HG02885 (cell line): ENCODE measurements at regions not wholly inside any gene's neighbourhood (a gene's known extent, or its start where the extent isn't known, plus 50 kb on each side); places are given as distances from the start of the nearest gene placed in this dataset.

Source experiments
- ATAC-seq: cut with Tn5 transposase; IDR thresholded peaks from one replicate; pipeline ENCODE4 v1.9.1; 2021; ENCODE audit warnings: mild to moderate bottlenecking; ENCODE audit not compliant: unreplicated experiment, poor library complexity

DNA sequence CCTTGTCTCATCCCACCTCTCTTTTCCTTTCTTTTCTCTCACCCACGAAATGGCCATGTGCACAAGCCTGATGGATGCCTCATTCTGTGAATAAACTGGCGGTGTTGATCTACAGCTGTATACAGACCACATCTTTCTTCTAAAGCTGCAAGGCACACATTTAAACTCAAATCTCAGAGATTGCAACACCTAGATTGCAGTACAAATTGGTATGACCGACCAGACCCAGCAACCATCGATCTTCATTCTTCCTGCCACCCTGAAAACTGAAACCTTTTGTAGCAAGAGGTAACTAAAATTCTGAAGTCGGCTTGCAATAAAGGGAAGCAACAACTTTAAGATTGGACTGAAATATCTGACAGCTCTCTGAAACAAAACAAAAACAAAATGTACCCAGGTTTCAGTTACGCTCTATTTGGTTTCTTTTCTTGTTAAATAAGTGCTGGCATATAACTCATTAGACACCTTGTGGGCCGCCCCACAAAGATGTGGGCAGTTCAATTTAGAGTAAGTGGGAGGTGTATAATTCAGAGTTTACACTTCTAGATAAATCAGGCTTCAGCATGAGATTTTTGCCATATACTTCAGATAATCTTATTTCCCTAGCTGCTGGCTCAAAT is 390.0 kb upstream of the NOVA1 start:
- ATAC-seq, result no peak

DNA sequence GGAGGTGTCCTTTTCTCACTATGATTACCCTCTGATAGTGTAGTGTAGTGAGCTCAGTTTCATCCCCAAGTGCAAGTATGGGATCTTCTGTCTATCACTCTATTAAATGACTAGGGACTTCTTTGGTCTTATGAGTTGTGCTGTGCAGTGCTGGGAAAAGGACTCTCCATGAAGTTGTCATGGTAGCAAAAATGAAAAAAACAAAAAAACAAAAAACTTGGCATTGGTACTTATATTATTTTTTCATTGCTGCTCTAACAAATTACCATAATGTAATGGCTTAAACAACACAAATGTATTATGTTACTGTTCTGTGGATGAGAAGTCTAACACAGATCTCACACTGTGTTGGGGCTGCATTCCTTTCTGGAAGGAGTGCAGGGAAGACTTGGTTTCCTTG is 393.1 kb upstream of the NOVA1 start:
- ATAC-seq, result no peak

DNA sequence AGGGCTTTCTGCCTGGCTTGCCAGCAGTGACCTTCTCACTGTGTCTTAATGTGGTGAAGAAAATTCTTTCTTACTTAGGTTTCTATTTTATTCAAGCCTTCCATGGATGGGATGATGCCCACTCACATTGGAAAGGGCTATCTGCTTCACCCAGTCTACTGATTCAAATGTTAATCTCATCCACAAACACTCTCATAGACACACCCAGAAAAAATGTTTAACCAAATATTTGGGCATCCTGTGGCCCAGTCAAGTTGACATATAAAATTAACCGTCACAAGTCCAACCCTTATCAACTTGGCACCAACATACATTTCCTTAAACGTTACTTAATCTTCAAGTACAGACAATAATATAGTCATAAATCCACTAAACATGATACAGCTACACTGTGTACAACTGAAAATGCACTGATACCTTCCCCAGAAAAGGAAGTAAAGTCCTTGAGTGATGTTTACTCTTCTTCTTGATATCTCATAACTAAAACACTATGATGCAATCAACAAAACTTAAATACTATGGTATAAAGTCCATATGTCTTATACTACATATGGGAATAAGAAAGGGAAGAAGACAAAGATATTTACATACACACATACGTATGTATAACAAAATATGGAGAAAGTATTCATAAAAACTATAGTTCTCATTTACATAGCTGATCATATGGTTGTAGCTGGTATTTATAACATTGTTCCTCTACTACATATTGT is 394.7 kb upstream of the NOVA1 start:
- ATAC-seq, result no peak

- ATAC-seq, result no peak
Measured at GRCh38 chr14:26993556-26993955, 395.7 kb upstream of the NOVA1 start.

DNA sequence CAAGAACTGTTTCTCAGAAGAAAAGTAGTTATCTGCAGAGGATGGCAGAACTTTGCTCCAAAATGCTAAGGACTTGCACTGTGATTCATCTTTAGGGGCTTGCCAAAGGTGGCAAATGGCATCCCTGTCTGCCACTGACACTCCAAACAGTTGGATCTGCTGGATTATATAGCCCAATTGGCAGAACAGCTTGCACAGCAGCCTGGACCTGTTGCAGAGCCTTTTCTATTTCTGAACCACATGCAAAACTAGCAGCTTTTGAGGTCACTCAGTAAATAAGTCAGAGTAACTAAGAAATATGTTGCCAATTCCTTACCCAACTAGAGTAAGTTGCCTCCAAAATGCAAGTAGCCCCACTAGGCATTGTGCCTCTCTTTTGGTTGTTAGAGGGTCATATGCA is 397.5 kb upstream of the NOVA1 start:
- no peak for ATAC-seq

GRCh38 chr14:26996246-26996645 is 398.4 kb upstream of the NOVA1 start:
- ATAC-seq, result no peak

- ATAC-seq, result no peak
Measured at GRCh38 chr14:27002179-27002578, 404.3 kb upstream of the NOVA1 start.

DNA sequence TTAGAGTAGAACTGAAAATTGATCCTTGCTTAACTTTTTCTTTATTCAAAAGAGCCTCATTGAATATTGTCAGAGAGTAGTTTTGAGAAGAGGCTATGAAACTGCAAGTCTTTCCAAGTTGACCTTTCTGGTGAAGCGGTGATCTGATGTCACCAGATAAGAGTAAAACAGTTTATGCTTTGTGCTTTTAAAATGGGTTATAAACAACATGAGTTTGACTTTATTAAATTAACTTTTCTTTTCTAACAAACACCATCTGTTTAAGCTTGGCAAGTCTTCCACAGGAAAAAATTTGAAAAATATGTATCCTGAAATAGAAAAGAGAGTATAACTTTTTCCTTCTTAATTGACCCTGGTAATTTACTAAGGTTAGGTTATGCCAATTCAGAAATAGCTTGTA is 408.7 kb upstream of the NOVA1 start:
- ATAC-seq, result no peak

GRCh38 chr14:27008187-27008586 is 410.4 kb upstream of the NOVA1 start:
- no peak for ATAC-seq

DNA sequence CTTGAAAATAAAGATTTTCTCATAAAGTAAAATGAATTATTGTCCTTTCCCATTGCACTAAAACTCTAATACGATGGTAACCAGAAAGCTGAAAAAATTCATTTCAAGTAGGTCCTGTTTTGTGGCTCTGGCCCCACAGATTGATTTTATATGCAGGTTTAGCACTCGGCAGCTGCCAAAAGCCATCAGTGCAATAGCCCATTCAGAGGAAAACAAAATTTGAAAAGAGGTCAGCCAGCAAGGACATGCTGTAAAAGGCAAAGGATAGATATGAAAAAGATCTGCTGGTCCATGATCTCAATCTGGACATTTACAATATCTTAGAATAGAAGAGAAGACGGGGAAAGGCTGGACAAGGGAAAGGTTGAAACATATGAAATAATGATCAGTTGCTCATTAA is 414.8 kb upstream of the NOVA1 start:
- no peak for ATAC-seq

- no peak for ATAC-seq
Measured at GRCh38 chr14:27013678-27014077, 415.8 kb upstream of the NOVA1 start.

GRCh38 chr14:27015065-27015464 is 417.2 kb upstream of the NOVA1 start:
- no peak for ATAC-seq

GRCh38 chr14:27025648-27026047 is 427.8 kb upstream of the NOVA1 start:
- ATAC-seq, result no peak

DNA sequence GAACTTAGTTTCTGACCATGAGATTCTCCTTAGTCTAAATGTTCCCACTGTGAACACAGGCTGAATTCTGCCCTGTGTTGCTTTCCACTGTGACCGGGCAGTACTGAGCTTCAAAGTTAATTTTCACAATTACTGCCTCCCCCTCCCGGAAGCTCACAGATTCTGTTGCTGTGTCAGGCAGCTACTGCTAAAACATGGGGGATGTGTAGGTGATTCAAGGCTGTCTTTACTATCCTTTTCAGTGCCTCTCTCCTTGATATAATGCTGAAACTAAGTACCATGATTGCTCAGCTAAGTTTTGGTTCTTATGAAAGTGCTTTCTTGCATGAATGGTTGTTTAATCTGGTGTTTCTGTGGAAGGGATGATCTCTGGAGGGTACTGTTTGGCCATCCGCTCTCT is 428.3 kb upstream of the NOVA1 start:
- no peak for ATAC-seq

GRCh38 chr14:27040552-27040951 is 442.7 kb upstream of the NOVA1 start:
- no peak for ATAC-seq

DNA sequence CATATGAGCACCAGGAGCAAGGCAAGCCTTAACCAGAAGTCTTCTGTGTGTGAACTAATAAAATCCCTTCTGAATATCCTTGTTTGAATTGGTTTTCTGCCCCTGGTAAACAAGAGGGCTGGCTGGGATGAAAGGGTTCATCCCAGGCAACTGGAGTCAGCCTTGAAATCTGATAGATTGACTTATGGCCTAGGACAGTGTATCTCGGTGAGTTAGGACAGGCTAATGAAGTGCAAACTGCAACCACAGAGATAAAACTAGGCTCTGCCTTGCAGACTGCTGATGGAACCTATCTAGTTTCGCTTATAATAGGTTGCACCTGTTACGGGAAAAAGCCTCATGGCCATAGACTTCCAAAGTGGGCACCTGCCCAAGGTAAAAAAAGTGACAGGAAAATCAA is 451.9 kb upstream of the NOVA1 start:
- ATAC-seq, result no peak

- no peak for ATAC-seq
Measured at GRCh38 chr14:27050208-27050607, 452.4 kb upstream of the NOVA1 start.

- ATAC-seq, result no peak
Measured at GRCh38 chr14:27056586-27056985, 458.8 kb upstream of the NOVA1 start.

GRCh38 chr14:27061299-27061698 is 463.5 kb upstream of the NOVA1 start:
- no peak for ATAC-seq

DNA sequence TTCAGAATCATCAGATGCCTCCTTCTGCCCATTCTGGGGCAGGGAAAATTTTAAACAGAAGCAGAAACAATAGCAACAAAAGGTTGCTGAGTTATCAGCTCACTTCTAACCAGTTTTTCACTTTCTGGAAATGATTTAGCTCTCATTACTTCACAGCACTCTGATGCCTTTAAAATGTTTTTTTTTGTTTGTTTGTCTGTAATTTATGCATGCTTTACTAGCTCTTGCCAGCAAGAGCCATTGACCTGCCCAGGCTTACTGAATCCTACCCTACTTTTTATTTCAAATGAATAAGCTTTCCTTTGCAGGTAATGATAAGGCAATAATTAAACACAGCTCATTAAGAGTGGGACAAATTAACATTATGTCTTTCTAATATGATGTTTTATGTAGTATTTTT is 466.1 kb upstream of the NOVA1 start:
- ATAC-seq, result no peak

DNA sequence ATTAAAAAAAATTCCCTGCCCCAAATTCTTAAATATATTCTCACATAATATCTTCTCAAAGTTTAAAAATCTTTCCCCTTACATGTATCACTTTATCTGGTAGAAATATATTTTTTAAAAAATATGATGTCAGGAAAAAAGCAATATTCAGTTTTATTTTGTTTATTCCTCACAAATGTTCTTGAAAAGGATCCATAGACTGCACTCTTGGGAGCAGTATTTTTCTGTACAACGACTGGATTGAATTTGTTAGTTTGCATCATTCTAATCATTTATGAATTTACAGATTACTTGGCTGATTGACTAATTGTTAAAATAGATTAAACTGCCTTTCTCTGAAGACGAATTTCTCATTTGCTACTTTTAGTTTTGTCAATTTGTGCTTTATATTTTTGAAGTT is 468.1 kb upstream of the NOVA1 start:
- ATAC-seq, result no peak

GRCh38 chr14:27067961-27068360 is 470.1 kb upstream of the NOVA1 start:
- ATAC-seq, result no peak
